MM.1S (cell line): ENCODE measurements at regions not wholly inside any gene's neighbourhood (a gene's known extent, or its start where the extent isn't known, plus 50 kb on each side); places are given as distances from the start of the nearest gene placed in this dataset.

Experiments used
- DNase-seq: peaks from one replicate; pipeline ENCODE4 v3.0.0-alpha.2; 2015
- H2AFZ ChIP-seq: fragments of 300-600 bp; sonication (generic); 2 replicates; pipeline ENCODE4 v1.6.0; 2016; ENCODE audit warnings: antibody characterized with exemption, low read length
- H3F3A ChIP-seq: fragments of 300-600 bp; sonication (generic); 2 replicates; pipeline ENCODE4 v1.6.1; 2016; ENCODE audit warnings: mild to moderate bottlenecking, antibody characterized with exemption, low read length, moderate library complexity, mixed read lengths; ENCODE audit not compliant: insufficient read depth
- H3K27ac ChIP-seq: fragments of 300-600 bp; sonication (generic); 2 replicates; pipeline ENCODE4 v1.5.1; 2016; ENCODE audit warnings: mild to moderate bottlenecking, low read length
- H3K27me3 ChIP-seq: fragments of 300-600 bp; sonication (generic); replicated peaks from 2 replicates; pipeline ENCODE4 v1.6.0; 2016; ENCODE audit warnings: low read length; ENCODE audit not compliant: insufficient read depth
- H3K36me3 ChIP-seq: fragments of 300-600 bp; sonication (generic); replicated peaks from 2 replicates; pipeline ENCODE4 v1.6.1; 2016; ENCODE audit warnings: mild to moderate bottlenecking, low read length, mixed read lengths; ENCODE audit not compliant: insufficient read depth
- H3K4me1 ChIP-seq: fragments of 300-600 bp; sonication (generic); 2 replicates; pipeline ENCODE4 v1.6.1; 2016; ENCODE audit warnings: low read length, mixed read lengths
- H3K4me2 ChIP-seq: fragments of 300-600 bp; sonication (generic); 2 replicates; pipeline ENCODE4 v1.6.0; 2016; ENCODE audit warnings: low read depth, low read length
- H3K4me3 ChIP-seq: fragments of 300-600 bp; sonication (generic); 2 replicates; pipeline ENCODE4 v1.5.1; 2016; ENCODE audit warnings: low read length, mixed read lengths
- H3K79me2 ChIP-seq: fragments of 300-600 bp; sonication (generic); 2 replicates; pipeline ENCODE4 v1.6.1; 2016; ENCODE audit warnings: mixed run types, low read length, mixed read lengths
- H3K9ac ChIP-seq: fragments of 300-600 bp; sonication (generic); 2 replicates; pipeline ENCODE4 v1.6.1; 2016; ENCODE audit warnings: low read length, mixed read lengths
- H3K9me2 ChIP-seq: fragments of 300-600 bp; sonication (generic); replicated peaks from 2 replicates; pipeline ENCODE4 v1.6.1; 2016; ENCODE audit warnings: mild to moderate bottlenecking, low read length, mixed read lengths; ENCODE audit not compliant: insufficient read depth
- H3K9me3 ChIP-seq: fragments of 300-600 bp; sonication (generic); replicated peaks from 2 replicates; pipeline ENCODE4 v1.6.1; 2016; ENCODE audit warnings: mild to moderate bottlenecking, low read length, mixed read lengths; ENCODE audit not compliant: insufficient read depth
- H4K20me1 ChIP-seq: fragments of 300-600 bp; sonication (generic); 2 replicates; pipeline ENCODE4 v1.6.1; 2016; ENCODE audit warnings: mild to moderate bottlenecking, low read length, moderate library complexity, mixed read lengths; ENCODE audit not compliant: insufficient read depth
- CTCF ChIP-seq: fragments of 300-600 bp; sonication (generic); IDR thresholded peaks from 2 replicates; pipeline ENCODE4 v1.5.1; 2016; ENCODE audit warnings: antibody characterized with exemption, low read length, mixed read lengths
- EZH2 ChIP-seq: fragments of 300-600 bp; sonication (generic); optimal IDR thresholded peaks from 2 replicates; pipeline ENCODE3; 2017; ENCODE audit warnings: low read depth, mild to moderate bottlenecking, antibody characterized with exemption, low read length, mixed read lengths
- EZH2phosphoT487 ChIP-seq: fragments of 300-600 bp; sonication (generic); IDR thresholded peaks from 2 replicates; pipeline ENCODE4 v1.6.1; 2018; ENCODE audit warnings: antibody characterized with exemption, low read length

DNA sequence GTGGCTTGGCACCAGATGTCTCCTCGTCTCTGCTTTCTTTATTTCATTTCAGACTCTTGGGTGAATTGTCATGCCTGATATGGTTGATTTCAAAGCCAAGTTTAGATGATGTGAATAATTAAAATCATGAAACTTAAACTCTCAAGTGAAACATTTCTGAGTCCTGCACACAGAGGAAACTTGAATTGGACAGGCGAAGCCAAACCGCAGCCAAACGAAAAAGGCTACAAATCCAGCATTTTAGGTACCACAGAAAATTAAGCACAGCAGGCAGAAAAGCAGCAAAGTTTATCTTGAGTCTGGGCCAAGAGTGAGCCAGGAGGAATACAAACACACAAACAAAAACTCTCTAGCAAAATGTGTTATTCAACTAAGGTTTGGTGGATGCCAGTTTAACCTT is 659.8 kb upstream of the KLF4 start:
- no peak for DNase-seq
- Histone ChIP-seq H2AFZ (no peak overlapping the region), H3K4me3 (no peak overlapping the region), H4K20me1 (no peaks in the 10 kb centered on the region), H3K27ac (no peak overlapping the region), H3K27me3 (no peaks in the 10 kb centered on the region), H3K4me2 (no peak overlapping the region), H3K9me2 (no peaks in the 10 kb centered on the region), H3K79me2 (no peaks in the 10 kb centered on the region), H3F3A (no peaks in the 10 kb centered on the region), H3K36me3 (no peaks in the 10 kb centered on the region), H3K9me3 (no peaks in the 10 kb centered on the region), H3K4me1 (no peaks in the 10 kb centered on the region), H3K9ac (no peak overlapping the region)
- TF ChIP-seq EZH2 (no peak), EZH2phosphoT487 (no peak), CTCF (no peak)

- H4K20me1 ChIP-seq, result no peaks in the 10 kb centered on the region
- no peaks in the 10 kb centered on the region for H3K27me3 ChIP-seq
- no peaks in the 10 kb centered on the region for H3K9me2 ChIP-seq
- no peaks in the 10 kb centered on the region for H3K4me1 ChIP-seq
- H3K4me3 ChIP-seq, result no peak overlapping the region
- H3K27ac ChIP-seq, result no peak overlapping the region
- H3K79me2 ChIP-seq, result no peaks in the 10 kb centered on the region
- no peaks in the 10 kb centered on the region for H3K9me3 ChIP-seq
- no peaks in the 10 kb centered on the region for H3F3A ChIP-seq
- no peak overlapping the region for H3K9ac ChIP-seq
- TF ChIP-seq EZH2 (no peak), EZH2phosphoT487 (no peak), CTCF (no peak)
- no peak overlapping the region for H2AFZ ChIP-seq
- peak; percentile 11 for DNase-seq
- H3K4me2 ChIP-seq, result no peak overlapping the region
- H3K36me3 ChIP-seq, result no peaks in the 10 kb centered on the region
Measured at GRCh38 chr9:108142504-108143201, 653.1 kb upstream of the KLF4 start.

GRCh38 chr9:108142142-108142503 is 652.6 kb upstream of the KLF4 start:
- no peak overlapping the region for H3K4me2 ChIP-seq

More at GRCh38 chr9:108142142-108142503, 652.6 kb upstream of the KLF4 start:
- H3K27me3 ChIP-seq, result no peaks in the 10 kb centered on the region
- H3K9me2 ChIP-seq, result no peaks in the 10 kb centered on the region
- no peak overlapping the region for H3K27ac ChIP-seq
- no peak for TF ChIP-seq EZH2phosphoT487
- TF ChIP-seq CTCF, result no peak
- TF ChIP-seq EZH2, result no peak
- no peak overlapping the region for H3K9ac ChIP-seq
- H4K20me1 ChIP-seq, result no peaks in the 10 kb centered on the region
- H3K36me3 ChIP-seq, result no peaks in the 10 kb centered on the region
- no peaks in the 10 kb centered on the region for H3K79me2 ChIP-seq
- no peak for DNase-seq
- H3K4me1 ChIP-seq, result no peaks in the 10 kb centered on the region
- no peaks in the 10 kb centered on the region for H3F3A ChIP-seq
- no peak overlapping the region for H2AFZ ChIP-seq
- H3K4me3 ChIP-seq, result no peak overlapping the region
- no peaks in the 10 kb centered on the region for H3K9me3 ChIP-seq
